Osteocyte (in vitro differentiated cells): ENCODE measurements at regions not wholly inside any gene's neighbourhood (a gene's known extent, or its start where the extent isn't known, plus 50 kb on each side); places are given as distances from the start of the nearest gene placed in this dataset.

Experiments used
- DNase-seq: peaks from one replicate; pipeline ENCODE4 v3.0.0; 2021; ENCODE audit warnings: mixed read lengths; ENCODE audit not compliant: unreplicated experiment; ENCODE audit errors: extremely low spot score
- H3K27ac Mint-ChIP-seq: one replicate; pipeline ENCODE4 v1.8.0; 2021; ENCODE audit warnings: mild to moderate bottlenecking, mixed read lengths; ENCODE audit not compliant: unreplicated experiment
- H3K27me3 Mint-ChIP-seq: one replicate; pipeline ENCODE4 v1.8.0; 2021; ENCODE audit warnings: mixed read lengths; ENCODE audit not compliant: unreplicated experiment
- H3K36me3 Mint-ChIP-seq: one replicate; pipeline ENCODE4 v1.8.0; 2021; ENCODE audit warnings: mixed read lengths; ENCODE audit not compliant: unreplicated experiment
- H3K4me1 Mint-ChIP-seq: one replicate; pipeline ENCODE4 v1.8.0; 2021; ENCODE audit warnings: mixed read lengths; ENCODE audit not compliant: unreplicated experiment
- H3K4me3 Mint-ChIP-seq: one replicate; pipeline ENCODE4 v1.8.0; 2021; ENCODE audit warnings: mild to moderate bottlenecking, moderate library complexity, mixed read lengths; ENCODE audit not compliant: unreplicated experiment
- H3K9me3 Mint-ChIP-seq: one replicate; pipeline ENCODE4 v1.8.0; 2021; ENCODE audit warnings: mixed read lengths; ENCODE audit not compliant: unreplicated experiment
- CTCF ChIP-seq: fragments of 200-600 bp; sonication (generic); IDR thresholded peaks from 2 replicates; pipeline ENCODE4 v1.5.0; 2021; ENCODE audit warnings: antibody characterized with exemption, mild to moderate bottlenecking, moderate library complexity

GRCh38 chr1:30380625-30380984 lies 342.8 kb downstream of the MATN1 start:
- no peak for DNase-seq
- Mint-ChIP-seq H3K4me3 (no peak overlapping the region), H3K27me3 (peaks cover 7% of the 10 kb centered on the region), H3K4me1 (peaks cover 2% of the 10 kb centered on the region), H3K9me3 (no peaks in the 10 kb centered on the region), H3K27ac (no peak overlapping the region), H3K36me3 (no peaks in the 10 kb centered on the region)
- no peak for TF ChIP-seq CTCF

GRCh38 chr1:30379684-30380624 lies 343.4 kb downstream of the MATN1 start:
- Mint-ChIP-seq H3K9me3 (no peaks in the 10 kb centered on the region), H3K27me3 (peaks cover 7% of the 10 kb centered on the region), H3K4me1 (peaks cover 2% of the 10 kb centered on the region), H3K4me3 (no peak overlapping the region), H3K36me3 (no peaks in the 10 kb centered on the region), H3K27ac (no peak overlapping the region)
- peak; percentile 83 for DNase-seq
- TF ChIP-seq CTCF: peak; percentile 79

GRCh38 chr1:30378991-30379581 lies 344.3 kb downstream of the MATN1 start:
- TF ChIP-seq CTCF: no peak
- no peak overlapping the region for H3K27ac Mint-ChIP-seq
- H3K9me3 Mint-ChIP-seq: no peaks in the 10 kb centered on the region
- no peak overlapping the region for H3K4me3 Mint-ChIP-seq
- peaks cover 7% of the 10 kb centered on the region for H3K27me3 Mint-ChIP-seq
- H3K4me1 Mint-ChIP-seq: peaks cover 2% of the 10 kb centered on the region
- no peaks in the 10 kb centered on the region for H3K36me3 Mint-ChIP-seq
- peak; percentile 74 for DNase-seq

- H3K9me3 Mint-ChIP-seq: no peaks in the 10 kb centered on the region
- peaks cover 2% of the 10 kb centered on the region for H3K4me1 Mint-ChIP-seq
- H3K27me3 Mint-ChIP-seq: peaks cover 7% of the 10 kb centered on the region
- no peak for TF ChIP-seq CTCF
- DNase-seq: peak; percentile 73
- H3K36me3 Mint-ChIP-seq: no peaks in the 10 kb centered on the region
- no peak overlapping the region for H3K27ac Mint-ChIP-seq
- H3K4me3 Mint-ChIP-seq: no peak overlapping the region
Observed at GRCh38 chr1:30378003-30378596, 345.3 kb downstream of the MATN1 start.
